HEK293 (cell line): ENCODE measurements at regions not wholly inside any gene's neighbourhood (a gene's known extent, or its start where the extent isn't known, plus 50 kb on each side); places are given as distances from the start of the nearest gene placed in this dataset.

Source experiments
- CTCF ChIA-PET: fragments of 350-600 bp; formaldehyde crosslinking; extraction: SDS; loops from one replicate; lab custom pipeline; 2021; ENCODE audit warnings: antibody characterized with exemption; lab: Yijun Ruan, JAX
- POLR2A ChIA-PET: fragments of 300-600 bp; formaldehyde crosslinking; extraction: SDS; loops from one replicate; lab custom pipeline; 2020; ENCODE audit warnings: antibody characterized with exemption, inconsistent platforms; lab: Yijun Ruan, JAX
- H3K27ac ChIP-seq: fragments of 200-500 bp; sonication (Bioruptor generic); 2 replicates; pipeline ENCODE4 v1.5.1; 2014; ENCODE audit warnings: low read depth, low read length, control low read depth, inconsistent platforms; ENCODE audit errors: extremely low read depth
- H3K36me3 ChIP-seq, 2 experiments: fragments of 200-500 bp in 1 of 2; sonication (Bioruptor generic) in 1 of 2; 1 replicate in 1 of 2; 2 replicates in 1 of 2; pipeline ENCODE4 v1.5.1; 2014 to 2017; ENCODE audit warnings: inconsistent platforms in 2 of 2, low read length in 2 of 2; ENCODE audit not compliant: control insufficient read depth in 2 of 2, insufficient read depth in 1 of 2
- H3K4me1 ChIP-seq: fragments of 200-500 bp; sonication (Bioruptor generic); 2 replicates; pipeline ENCODE4 v1.5.1; 2014; ENCODE audit warnings: mild to moderate bottlenecking, low read length, inconsistent platforms; ENCODE audit not compliant: control insufficient read depth, insufficient read depth
- H3K4me3 ChIP-seq: 2 replicates; pipeline ENCODE4 v1.5.1; 2011; ENCODE audit warnings: low read depth, mild to moderate bottlenecking, control low read depth, low read length, moderate library complexity
- H3K9me3 ChIP-seq: fragments of 200-500 bp; sonication (Bioruptor generic); 2 replicates; pipeline ENCODE4 v1.5.1; 2014; ENCODE audit warnings: low read depth, low read length, inconsistent platforms; ENCODE audit not compliant: control insufficient read depth, insufficient read depth
- GFI1B ChIP-seq: fragments of 450-650 bp; formaldehyde crosslinking; IDR thresholded peaks from 2 replicates; pipeline ENCODE4 v1.5.1; 2016; ENCODE audit warnings: missing biosample characterization, missing genetic modification characterization
- HIC1 ChIP-seq: fragments of 450-650 bp; formaldehyde crosslinking; IDR thresholded peaks from 2 replicates; pipeline ENCODE4 v1.5.1; 2016; ENCODE audit warnings: missing biosample characterization, missing genetic modification characterization
- KLF1 ChIP-seq: fragments of 450-650 bp; formaldehyde crosslinking; IDR thresholded peaks from 2 replicates; pipeline ENCODE4 v1.5.1; 2016; ENCODE audit warnings: missing biosample characterization, missing genetic modification characterization
- SALL2 ChIP-seq: fragments of 450-650 bp; formaldehyde crosslinking; IDR thresholded peaks from 2 replicates; pipeline ENCODE4 v1.5.0; 2017; ENCODE audit warnings: missing biosample characterization, mild to moderate bottlenecking, missing genetic modification characterization, borderline replicate concordance
- SP3 ChIP-seq: fragments of 450-650 bp; formaldehyde crosslinking; IDR thresholded peaks from 2 replicates; pipeline ENCODE4 v1.5.1; 2016; ENCODE audit warnings: missing biosample characterization, missing genetic modification characterization
- ZBTB17 ChIP-seq: fragments of 450-650 bp; formaldehyde crosslinking; IDR thresholded peaks from 2 replicates; pipeline ENCODE4 v1.5.1; 2016; ENCODE audit warnings: missing biosample characterization, missing genetic modification characterization
- ZBTB48 ChIP-seq: fragments of 450-650 bp; formaldehyde crosslinking; IDR thresholded peaks from 2 replicates; pipeline ENCODE4 v1.5.1; 2016; ENCODE audit warnings: missing biosample characterization, missing genetic modification characterization
- ZBTB8A ChIP-seq: fragments of 450-650 bp; formaldehyde crosslinking; IDR thresholded peaks from 2 replicates; pipeline ENCODE4 v1.5.1; 2016; ENCODE audit warnings: missing biosample characterization, missing genetic modification characterization
- ZFP3 ChIP-seq: fragments of 450-650 bp; formaldehyde crosslinking; IDR thresholded peaks from 2 replicates; pipeline ENCODE4 v1.5.1; 2016; ENCODE audit warnings: low read depth, missing biosample characterization, missing genetic modification characterization
- ZNF114 ChIP-seq: fragments of 450-650 bp; formaldehyde crosslinking; IDR thresholded peaks from 2 replicates; pipeline ENCODE4 v1.5.0; 2017; ENCODE audit warnings: missing biosample characterization, missing genetic modification characterization
- ZNF157 ChIP-seq: fragments of 450-650 bp; formaldehyde crosslinking; IDR thresholded peaks from 2 replicates; pipeline ENCODE4 v1.5.1; 2016; ENCODE audit warnings: missing biosample characterization, missing genetic modification characterization
- ZNF292 ChIP-seq: fragments of 450-650 bp; formaldehyde crosslinking; IDR thresholded peaks from 2 replicates; pipeline ENCODE4 v1.5.1; 2016; ENCODE audit warnings: low read depth, missing biosample characterization, missing genetic modification characterization, borderline replicate concordance
- ZNF354C ChIP-seq: fragments of 450-650 bp; formaldehyde crosslinking; IDR thresholded peaks from 2 replicates; pipeline ENCODE4 v1.5.1; 2016; ENCODE audit warnings: missing biosample characterization, missing genetic modification characterization, low read depth, borderline replicate concordance
- ZNF518A ChIP-seq: fragments of 450-650 bp; formaldehyde crosslinking; conservative IDR thresholded peaks from 2 replicates; pipeline ENCODE4 v1.5.1; 2016; ENCODE audit warnings: low read depth, missing biosample characterization, missing genetic modification characterization
- ZNF629 ChIP-seq: fragments of 450-650 bp; formaldehyde crosslinking; IDR thresholded peaks from 2 replicates; pipeline ENCODE4 v1.5.1; 2017; ENCODE audit warnings: missing biosample characterization, missing genetic modification characterization
- ZNF664 ChIP-seq: fragments of 450-650 bp; formaldehyde crosslinking; IDR thresholded peaks from 2 replicates; pipeline ENCODE4 v1.5.1; 2016; ENCODE audit warnings: missing biosample characterization, missing genetic modification characterization
- ZNF707 ChIP-seq: fragments of 450-650 bp; formaldehyde crosslinking; IDR thresholded peaks from 2 replicates; pipeline ENCODE4 v1.5.1; 2016; ENCODE audit warnings: missing biosample characterization, missing genetic modification characterization
- TF ChIP-seq, protein P1 (sequence below): fragments of 450-650 bp; formaldehyde crosslinking; IDR thresholded peaks from 2 replicates; pipeline ENCODE4 v1.5.1; 2016; ENCODE audit warnings: missing biosample characterization, missing genetic modification characterization
- TF ChIP-seq, protein P2 (sequence below): fragments of 450-650 bp; formaldehyde crosslinking; IDR thresholded peaks from 2 replicates; pipeline ENCODE4 v1.5.1; 2017; ENCODE audit warnings: missing biosample characterization, missing genetic modification characterization

GRCh38 chr1:47622776-47623556, 185.1 kb downstream of the FOXD2 start (continued):
- TF ChIP-seq ZNF518A (tag by site-specific recombination), result no peak

DNA sequence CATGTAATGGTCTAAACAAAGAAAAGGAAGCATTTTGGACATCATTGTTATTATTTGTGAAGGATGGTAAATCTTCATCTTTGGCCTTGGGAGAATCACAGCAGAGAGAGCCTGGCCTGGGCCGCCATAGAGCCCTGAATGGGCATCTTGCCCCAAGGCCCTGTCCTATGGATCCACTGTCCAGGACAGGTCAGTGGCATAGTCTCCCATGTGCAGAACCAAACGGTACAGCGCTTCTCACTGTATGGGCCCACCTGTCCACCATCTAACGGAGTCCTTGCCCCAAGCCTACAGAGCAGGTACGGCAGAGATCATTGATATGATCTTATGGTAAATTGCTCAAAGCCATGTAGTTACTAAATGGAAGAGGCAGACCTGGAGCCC, 185.7 kb downstream of the FOXD2 start:
- Histone ChIP-seq H3K9me3 (no peaks in the 10 kb centered on the region), H3K4me3 (no peak overlapping the region), H3K36me3 (no peaks in the 10 kb centered on the region), H3K27ac (no peak overlapping the region), H3K4me1 (no peaks in the 10 kb centered on the region)
- ChIA-PET POLR2A (no interaction called here), CTCF (interaction anchor here (1.1 kb wide), 1 partner anchor 53 kb away, joined by 4 read pairs; no protein-coding TSS in a partner anchor)
- no peak for TF ChIP-seq KLF1 (tag by site-specific recombination)
- TF ChIP-seq, protein P1, sequence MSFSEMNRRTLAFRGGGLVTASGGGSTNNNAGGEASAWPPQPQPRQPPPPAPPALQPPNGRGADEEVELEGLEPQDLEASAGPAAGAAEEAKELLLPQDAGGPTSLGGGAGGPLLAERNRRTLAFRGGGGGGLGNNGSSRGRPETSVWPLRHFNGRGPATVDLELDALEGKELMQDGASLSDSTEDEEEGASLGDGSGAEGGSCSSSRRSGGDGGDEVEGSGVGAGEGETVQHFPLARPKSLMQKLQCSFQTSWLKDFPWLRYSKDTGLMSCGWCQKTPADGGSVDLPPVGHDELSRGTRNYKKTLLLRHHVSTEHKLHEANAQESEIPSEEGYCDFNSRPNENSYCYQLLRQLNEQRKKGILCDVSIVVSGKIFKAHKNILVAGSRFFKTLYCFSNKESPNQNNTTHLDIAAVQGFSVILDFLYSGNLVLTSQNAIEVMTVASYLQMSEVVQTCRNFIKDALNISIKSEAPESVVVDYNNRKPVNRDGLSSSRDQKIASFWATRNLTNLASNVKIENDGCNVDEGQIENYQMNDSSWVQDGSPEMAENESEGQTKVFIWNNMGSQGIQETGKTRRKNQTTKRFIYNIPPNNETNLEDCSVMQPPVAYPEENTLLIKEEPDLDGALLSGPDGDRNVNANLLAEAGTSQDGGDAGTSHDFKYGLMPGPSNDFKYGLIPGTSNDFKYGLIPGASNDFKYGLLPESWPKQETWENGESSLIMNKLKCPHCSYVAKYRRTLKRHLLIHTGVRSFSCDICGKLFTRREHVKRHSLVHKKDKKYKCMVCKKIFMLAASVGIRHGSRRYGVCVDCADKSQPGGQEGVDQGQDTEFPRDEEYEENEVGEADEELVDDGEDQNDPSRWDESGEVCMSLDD (tag by site-specific recombination), result no peak
- TF ChIP-seq ZNF157, result no peak
- TF ChIP-seq ZNF292 (tag by site-specific recombination), result no peak
- TF ChIP-seq, protein P2, sequence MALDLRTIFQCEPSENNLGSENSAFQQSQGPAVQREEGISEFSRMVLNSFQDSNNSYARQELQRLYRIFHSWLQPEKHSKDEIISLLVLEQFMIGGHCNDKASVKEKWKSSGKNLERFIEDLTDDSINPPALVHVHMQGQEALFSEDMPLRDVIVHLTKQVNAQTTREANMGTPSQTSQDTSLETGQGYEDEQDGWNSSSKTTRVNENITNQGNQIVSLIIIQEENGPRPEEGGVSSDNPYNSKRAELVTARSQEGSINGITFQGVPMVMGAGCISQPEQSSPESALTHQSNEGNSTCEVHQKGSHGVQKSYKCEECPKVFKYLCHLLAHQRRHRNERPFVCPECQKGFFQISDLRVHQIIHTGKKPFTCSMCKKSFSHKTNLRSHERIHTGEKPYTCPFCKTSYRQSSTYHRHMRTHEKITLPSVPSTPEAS (tag by site-specific recombination), result no peak
- TF ChIP-seq SP3 (tag by site-specific recombination), result no peak
- no peak for TF ChIP-seq ZNF707
- TF ChIP-seq ZBTB48 (tag by site-specific recombination), result no peak
- no peak for TF ChIP-seq ZNF664 (tag by site-specific recombination)
- TF ChIP-seq ZNF114 (tag by site-specific recombination), result no peak
- TF ChIP-seq SALL2 (tag by site-specific recombination), result no peak
- TF ChIP-seq ZFP3, result no peak
- TF ChIP-seq ZNF629 (tag by site-specific recombination), result no peak
- TF ChIP-seq GFI1B (tag by site-specific recombination), result no peak
- no peak for TF ChIP-seq ZNF354C
- no peak for TF ChIP-seq ZBTB17
- TF ChIP-seq ZBTB8A (tag by site-specific recombination), result no peak
- no peak for TF ChIP-seq HIC1 (tag by site-specific recombination)
